GM12892 (cell line): ENCODE measurements at regions not wholly inside any gene's neighbourhood (a gene's known extent, or its start where the extent isn't known, plus 50 kb on each side); places are given as distances from the start of the nearest gene placed in this dataset.

Experiments
- POLR2A ChIP-seq: IDR thresholded peaks from 2 replicates; pipeline ENCODE4 v1.6.1; 2011; ENCODE audit warnings: low read depth, low read length, control low read depth
- TAF1 ChIP-seq: IDR thresholded peaks from 2 replicates; pipeline ENCODE4 v1.6.1; 2011; ENCODE audit warnings: low read depth, mild to moderate bottlenecking, control low read depth, low read length, borderline replicate concordance

GRCh38 chr7:124261710-124262109 is 228.8 kb upstream of the TMEM229A start:
- TF ChIP-seq POLR2A = no peak
- no peak for TF ChIP-seq TAF1
